HG02571 (cell line): ENCODE measurements at regions not wholly inside any gene's neighbourhood (a gene's known extent, or its start where the extent isn't known, plus 50 kb on each side); places are given as distances from the start of the nearest gene placed in this dataset.

Source experiments
- ATAC-seq: cut with Tn5 transposase; IDR thresholded peaks from one replicate; pipeline ENCODE4 v1.9.1; 2021; ENCODE audit warnings: mild to moderate bottlenecking, moderate library complexity; ENCODE audit not compliant: unreplicated experiment

DNA sequence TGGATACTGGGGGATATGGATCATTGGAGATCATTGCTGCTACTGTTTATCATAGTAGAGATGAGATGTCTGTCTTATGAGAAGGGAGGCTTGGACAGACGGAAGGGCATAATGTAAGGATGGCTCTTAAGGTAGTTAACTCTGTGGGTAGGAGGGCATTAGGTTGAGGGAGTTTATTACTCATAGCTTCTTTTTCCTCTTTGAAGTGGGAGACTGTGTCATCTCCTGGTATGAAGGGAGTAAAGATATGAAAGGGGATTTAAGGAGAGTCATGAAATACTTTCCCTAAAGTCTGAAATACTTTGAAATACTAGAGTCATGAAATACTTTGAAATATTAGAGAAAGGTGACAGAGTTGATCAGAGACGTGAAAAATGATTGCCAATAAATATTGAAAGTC lies 255.5 kb upstream of the PITX2 start:
- ATAC-seq = no peak

DNA sequence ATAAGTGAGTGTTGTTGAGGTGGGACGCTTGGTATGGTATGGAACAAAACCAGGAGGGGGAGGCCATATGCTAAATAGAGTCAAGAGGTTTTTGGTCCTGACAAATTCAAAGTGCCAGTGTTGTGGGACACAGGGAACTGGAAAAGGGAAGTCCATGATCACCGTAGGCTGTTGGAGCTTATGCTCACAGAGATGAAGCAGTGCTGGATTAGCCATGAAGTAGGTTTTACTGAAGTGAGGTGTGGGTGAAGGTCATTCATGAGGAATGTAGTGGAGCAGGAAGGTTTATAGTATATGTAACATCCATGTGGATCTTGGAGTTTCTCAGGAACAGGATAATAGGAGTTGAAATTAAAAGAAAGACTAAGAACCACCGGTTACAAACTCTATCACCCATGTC lies 256.1 kb upstream of the PITX2 start:
- ATAC-seq = no peak

DNA sequence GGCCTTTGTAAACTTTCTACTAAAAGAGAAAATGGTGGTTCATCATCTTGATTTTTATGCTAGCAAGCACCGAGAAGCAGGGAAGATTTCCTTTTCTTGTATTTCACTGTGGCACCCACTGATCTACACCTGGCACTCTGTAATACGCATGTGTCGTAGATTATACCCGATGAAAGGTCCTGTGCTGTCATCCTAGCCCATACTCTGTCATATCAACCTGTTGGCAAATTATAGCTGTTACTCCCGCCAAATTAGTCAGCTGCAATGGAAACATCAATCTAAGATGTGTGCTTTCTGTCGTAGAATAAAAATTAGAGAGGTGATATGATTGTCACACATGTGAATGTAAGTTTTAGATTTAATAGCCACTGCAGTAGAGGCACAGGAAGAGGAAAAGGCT lies 263.4 kb upstream of the PITX2 start:
- no peak for ATAC-seq

DNA sequence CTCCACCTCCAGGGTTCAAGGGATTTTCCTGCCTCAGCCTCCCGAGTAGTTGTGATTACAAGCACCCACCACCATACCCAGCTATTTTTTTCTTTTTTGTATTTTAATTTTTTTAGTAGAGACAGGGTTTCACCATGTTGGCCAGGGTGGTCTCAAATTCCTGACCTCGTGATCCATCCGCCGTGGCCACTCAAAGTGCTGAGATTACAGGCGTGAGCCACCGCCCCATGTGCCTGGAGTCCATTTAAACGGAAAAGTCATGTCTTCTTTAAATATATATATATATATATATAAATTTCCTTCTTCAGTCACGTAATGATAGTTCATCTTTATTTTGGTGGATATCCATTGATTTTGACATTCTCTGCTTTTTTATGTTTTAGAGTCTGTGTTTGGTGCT lies 264.0 kb upstream of the PITX2 start:
- ATAC-seq = no peak

DNA sequence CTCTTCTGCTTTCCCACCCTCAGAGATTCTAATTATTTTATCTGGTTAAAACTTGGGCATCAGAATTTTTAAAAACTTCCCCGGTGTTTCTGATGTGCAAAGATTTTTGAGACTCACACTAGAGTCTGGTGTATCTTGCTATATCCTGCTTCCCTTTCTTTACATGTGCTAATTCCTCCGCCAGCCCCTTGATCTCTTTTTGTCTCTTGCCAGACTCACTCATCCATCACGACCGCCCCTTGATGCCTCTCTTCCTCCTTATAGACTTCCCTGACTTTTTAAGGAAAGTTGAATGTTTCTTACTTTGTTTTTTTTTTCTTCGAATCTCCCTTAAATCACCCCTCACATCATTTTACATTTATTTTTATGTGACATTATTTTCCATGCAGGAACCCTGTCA lies 274.9 kb upstream of the PITX2 start:
- ATAC-seq = no peak

DNA sequence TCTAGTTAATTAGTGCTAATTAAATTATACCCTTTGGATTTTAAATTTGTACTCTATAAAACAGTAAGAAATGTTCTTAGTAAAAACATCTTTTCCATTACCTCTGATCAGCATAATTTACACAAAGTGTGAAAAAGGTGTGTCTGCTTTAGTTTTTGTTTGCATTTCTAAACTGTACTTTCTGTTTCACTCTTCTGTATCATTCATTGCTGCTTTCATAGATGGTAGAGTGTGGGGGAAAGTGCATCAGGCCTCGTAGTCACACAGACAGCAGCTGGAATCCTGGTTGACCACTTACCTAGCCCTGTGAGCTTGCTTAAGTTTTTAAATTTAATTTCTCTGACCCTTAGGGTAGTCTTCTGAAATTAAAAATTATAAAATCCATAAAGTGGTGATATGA lies 275.4 kb upstream of the PITX2 start:
- ATAC-seq = peak; percentile 82

DNA sequence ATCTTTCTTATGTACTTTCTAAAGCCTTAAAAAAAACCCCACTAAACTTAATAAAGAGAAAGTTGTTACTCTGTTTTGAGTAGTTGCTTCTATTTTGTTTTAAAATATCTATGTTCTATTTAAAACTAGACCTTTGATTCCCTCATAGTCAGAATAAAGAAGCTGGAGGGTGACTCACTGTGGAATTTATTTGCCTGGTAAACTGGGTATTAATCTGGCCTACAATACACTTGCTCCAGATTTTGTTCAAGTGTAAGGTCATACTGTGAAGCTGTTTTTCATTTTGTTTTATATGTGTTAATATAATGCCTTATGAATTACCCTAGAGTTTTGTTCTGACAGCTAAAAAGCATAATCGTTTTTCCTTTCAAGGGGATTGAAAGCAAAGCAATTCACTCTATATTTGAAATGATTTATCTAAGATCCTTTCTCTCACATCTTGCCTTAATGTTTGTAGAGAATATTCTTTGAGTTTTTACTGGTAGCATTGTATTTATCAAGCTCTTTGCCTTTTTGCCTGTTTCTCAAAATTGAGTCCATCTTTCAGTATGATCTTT lies 277.4 kb upstream of the PITX2 start:
- ATAC-seq = no peak

DNA sequence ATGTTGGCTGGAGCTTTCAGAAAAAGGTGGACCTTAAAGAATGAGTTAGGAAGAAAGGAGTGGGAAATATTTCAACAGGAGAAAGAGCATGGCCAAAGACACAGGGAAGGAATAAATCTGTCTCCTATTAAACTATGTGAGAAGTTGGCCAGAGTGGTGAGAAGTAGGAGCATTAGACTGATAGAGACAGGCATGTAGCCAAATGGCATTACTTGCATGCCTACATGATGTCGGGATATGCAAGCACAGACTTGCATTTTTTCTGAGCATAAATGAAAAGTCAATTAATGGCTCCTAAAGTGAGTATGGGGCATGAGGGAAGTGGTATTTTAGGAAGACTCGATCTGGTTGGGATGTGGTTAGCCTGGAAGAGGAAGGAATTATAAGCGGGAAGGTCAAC lies 279.6 kb upstream of the PITX2 start:
- no peak for ATAC-seq

DNA sequence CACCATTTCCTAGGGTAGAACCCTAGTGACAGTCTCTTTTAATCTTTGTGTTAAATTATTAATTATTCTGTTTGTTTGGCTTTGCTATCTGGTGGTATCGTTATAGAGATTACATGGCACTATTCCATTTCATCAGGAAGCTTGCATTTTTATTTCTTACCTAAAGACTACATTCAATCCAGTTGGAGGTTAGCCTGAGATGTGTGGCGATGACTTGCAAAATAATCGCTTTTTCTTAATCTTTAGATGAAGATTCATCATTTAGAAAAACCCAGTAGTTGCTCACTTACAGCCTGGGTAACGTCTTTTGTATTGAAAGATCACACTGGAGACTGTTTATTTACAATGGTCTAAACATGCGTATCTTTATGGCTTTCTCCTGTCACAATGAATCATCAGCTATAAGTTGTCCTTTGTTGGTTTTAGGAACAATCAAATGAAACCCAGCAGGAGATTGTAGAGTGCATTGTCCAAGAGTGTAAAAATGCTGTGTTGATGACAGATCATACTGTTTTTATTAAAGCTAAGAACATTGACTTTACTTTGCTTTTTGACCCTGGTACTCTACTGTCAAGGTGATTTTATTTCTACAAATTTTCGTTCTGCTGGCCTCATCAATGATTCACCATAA lies 281.7 kb upstream of the PITX2 start:
- no peak for ATAC-seq

DNA sequence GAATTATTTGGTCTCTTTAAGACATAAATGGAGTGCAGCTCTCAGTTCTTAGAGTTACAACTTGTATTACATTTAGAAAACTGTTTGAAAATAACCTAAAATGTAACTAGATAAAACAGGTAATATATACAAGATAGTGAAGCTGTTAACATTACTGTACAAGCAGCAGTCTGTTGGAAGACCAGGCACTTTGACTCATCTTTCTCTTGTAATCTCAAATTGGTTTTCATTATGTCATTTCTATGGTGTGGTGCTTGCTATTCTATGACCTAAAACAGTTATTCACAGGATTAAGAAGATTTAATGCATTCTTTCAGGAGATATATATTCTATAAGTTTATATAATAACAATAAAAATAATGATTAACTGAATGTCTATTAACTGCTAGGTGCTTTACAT lies 282.5 kb upstream of the PITX2 start:
- ATAC-seq = no peak

DNA sequence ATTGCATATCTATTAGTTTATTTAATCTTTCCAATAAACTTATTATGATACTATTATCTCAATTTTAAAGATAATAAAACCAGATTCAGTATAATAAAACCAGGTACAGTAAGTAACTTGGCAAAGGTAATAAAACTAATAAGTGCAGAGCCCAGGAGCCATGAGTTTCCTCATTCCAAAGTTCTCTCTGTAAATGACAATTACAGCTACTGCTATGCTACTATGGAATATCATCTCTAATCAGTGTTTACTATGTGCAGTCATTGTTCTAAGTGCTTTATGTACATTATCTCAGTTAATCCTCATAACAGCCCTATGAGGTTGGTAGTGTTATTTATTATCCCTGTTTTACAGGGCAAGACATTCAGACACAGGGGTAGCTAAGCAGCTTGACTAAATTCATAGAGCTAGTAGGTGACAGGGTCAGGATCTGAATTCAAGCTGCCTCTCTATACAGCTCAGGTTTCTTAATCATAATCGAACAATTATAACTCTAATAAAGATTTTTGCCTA lies 285.0 kb upstream of the PITX2 start:
- no peak for ATAC-seq

DNA sequence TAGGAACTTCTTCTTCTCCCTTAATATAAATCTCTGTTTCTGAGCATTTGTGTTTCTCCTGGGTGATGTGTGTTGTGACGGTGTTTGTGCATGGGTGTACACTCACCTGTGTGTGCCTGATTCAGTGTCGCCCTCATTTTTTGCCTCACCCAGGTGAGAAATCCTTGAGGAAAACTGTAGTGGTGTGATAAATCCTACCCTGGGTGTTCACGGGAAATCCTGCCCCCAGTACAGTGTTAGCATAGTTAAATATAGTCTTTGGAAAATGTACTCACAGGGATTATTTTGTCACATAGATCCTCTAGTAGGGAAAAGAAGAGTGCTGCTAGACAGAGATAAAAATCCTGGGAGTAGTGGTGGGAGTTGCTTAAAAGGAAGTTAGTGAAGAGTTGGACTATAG lies 291.9 kb upstream of the PITX2 start:
- ATAC-seq = no peak

DNA sequence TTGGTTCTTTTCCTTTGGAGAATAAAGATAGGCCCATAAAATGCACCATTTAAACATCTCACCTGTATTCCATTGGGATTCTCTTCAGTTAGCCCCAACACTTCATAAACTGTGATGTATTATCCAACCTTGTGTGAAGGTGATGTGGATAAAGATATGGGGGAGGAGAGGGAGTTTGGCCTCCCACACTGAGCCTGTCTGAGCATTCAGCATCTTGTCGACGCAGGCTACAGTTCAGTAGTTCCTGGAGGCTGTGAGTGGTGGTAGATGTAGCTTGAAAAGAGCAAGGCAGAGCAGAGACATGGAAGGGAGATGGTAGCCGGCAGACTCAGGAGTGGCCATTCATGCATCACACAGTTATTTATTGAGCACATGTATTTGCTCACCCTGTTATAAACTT lies 292.4 kb upstream of the PITX2 start:
- no peak for ATAC-seq

DNA sequence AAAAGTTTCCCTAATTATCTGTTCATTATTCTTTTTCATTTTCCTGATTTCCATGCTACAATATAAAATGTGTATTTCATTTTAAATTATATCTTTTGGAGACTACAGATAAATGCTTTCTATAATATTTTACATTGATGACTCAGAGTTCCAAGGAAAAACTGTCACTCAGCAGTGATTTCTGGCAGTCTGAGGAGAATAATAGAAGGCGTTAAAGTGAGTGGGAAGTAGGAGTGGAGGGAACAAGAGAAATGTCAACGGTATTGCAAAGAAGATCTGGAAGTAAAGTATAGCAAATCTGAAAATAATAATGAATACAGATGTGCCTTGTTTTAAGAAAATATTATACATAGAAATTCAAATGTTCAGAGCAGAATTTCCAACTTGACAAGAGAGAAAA lies 293.6 kb upstream of the PITX2 start:
- ATAC-seq = no peak

DNA sequence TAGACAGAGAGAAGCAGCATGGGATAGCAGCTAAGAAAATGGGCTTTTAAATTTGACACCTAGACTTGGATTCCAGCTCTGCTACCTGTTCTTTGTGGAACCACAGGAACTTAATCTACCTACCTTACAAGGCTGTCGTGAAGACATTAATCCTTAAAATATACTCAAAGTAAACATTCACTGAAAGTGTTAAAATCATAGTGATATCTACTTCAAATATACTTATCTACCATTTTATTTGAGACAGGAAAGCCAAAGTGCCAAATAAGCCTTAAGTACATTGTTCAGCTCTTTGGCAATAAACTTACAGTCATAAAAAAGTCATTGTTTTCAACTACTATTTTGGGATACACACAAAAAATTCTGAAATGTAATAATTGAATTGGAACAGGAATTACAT lies 295.0 kb upstream of the PITX2 start:
- no peak for ATAC-seq

DNA sequence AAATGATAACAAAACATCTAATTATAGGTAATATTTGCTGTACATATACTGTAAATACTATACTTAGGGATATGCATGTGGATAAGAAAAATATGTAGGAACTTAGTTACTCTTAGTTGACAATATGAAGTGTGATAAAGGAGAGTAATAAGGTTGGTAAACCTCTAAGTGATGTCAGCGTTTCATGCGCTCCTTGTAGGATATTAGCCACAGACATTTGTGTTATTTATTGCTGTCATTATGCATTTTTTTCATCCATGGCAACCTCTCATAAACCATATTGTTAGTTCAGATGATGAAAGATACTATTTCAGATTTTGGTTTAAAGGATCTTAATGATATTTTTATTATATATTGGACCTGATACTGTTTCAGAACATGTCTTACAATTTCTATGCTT lies 298.1 kb upstream of the PITX2 start:
- no peak for ATAC-seq

DNA sequence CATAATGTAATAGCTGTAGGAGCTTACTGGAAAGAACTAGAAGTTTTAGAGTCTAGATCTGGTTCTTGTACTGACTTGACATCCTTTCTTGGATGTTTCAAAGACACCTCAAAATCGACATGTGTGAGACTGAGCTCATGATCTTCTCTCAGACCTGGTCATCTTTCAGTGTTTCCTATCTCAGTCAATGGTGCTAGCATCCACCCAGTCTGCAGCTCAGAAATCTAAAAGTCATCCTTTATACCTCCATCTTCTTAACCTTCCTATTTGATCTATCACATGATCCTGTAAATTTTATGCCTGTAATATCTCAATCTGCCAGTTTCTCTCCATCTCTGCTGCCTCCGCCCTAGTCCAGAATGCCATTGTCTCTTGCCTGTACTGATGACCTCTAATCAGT lies 301.9 kb upstream of the PITX2 start:
- ATAC-seq = no peak

DNA sequence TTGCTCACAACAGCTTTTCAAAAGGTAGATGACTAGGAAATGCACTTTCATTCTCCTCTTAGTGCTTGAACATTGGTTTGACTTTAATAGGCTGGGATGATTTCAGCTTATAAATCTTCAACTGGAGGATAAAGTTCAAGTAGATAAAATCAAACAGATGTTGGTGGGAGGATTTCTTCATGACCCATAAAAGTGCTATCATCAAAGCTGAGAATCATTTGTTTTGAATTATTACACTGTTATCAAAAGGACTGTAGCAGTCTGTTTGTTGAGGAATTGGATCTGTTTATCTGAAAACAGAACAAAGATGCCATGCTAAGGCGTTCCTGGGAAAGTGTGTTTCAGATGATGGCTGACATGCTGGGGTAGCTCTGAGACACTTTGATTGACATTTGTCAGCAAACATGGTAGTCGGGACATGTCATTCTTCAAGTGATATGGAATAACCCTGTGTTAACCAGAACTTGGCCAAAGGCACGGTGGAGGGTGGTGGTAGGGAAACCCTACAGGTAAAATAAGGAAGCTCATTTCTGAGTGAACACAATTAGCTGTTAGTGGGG lies 304.0 kb upstream of the PITX2 start:
- no peak for ATAC-seq

DNA sequence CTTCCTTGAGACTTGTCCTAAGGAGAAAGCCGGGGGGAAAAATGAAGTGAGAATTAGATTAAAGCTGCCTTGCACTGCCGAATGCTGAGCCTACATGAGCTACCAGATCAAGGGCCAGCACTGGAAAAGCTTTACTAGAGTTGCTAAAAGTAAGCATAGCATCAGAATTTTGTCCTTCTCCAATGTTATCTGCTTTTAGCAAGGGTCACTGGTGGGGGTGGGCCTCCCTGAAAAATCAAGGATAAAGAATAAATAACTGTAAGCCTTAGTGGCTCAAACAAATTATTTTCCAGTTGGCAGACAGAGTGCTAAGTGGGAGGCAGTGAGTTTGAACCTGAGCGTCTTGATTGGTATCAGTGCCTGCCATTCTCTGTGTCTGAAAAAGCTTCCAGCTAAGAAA lies 310.5 kb upstream of the PITX2 start:
- no peak for ATAC-seq

DNA sequence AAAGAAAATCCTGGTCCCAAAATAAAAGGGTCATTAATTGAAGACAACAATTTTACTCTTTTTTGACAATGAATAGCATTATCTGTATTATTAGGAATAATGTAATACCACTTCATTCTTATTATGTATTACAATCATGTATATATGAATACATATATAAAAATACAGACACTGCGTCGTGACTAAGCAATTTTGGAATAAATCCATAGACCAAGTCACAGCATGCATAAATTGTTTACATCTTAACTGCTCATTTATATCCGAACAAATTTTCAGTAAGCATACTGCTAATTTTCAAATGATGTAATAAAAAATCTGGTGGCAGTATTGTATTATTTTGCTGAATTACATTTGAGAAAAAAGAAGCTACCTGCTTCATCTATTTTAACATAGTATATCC lies 321.6 kb upstream of the PITX2 start:
- ATAC-seq = no peak

DNA sequence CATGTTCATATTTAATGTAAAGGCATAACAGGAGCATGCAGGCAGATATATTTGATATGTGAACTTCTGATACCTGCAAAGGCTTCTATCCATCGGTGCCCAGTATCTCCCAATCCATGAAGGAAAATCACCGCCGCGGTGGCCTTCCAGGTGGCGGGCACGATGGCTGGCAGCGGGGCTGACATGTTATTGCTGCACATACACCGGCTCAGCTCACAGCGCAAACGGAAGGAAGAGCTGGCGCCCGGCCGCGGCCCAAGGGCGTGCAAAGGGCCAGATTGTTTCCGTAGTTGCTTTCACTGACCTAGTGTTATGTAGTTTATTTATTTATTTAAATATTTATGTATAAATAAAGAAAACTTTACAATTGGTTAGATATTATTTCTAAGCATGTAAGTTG lies 322.7 kb upstream of the PITX2 start:
- ATAC-seq = no peak

DNA sequence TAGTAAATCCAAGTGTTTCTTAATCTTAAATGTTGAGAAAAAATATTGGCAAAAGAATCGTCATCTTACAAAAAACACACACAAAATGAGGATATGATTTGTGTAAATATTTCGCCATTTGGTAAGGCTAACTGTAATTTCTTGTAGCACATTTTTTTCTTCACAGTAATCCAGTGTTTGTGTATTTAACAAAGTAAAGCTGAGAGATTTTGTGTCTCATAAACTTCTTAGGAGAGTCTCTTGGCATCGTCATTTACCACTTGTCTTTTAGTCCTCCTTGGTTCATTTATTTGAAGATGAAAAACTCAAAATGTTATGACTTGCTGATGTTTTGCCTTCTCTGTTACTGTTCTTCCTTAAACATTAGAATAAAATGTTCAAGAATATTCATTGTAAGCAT lies 326.7 kb upstream of the PITX2 start:
- no peak for ATAC-seq

DNA sequence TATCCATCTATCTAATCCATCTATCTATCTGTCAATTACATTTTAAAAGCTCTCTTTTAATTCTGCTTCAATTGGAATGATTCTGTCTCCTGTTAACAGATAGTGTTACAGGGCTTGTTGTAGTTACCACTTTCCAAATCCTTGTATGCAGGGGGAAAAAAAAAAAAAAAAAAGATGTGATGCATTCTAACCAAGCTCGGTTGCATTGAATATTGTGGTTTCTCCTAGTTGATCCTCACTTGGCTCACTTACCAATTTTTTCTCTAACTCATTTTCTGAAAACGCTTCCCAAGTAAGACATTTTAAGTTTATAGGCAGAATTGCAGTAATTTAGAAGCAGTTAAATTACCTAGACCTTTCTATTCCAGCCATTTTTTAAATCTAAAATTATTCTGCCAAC lies 327.9 kb upstream of the PITX2 start:
- ATAC-seq = no peak
